HG02798 (cell line): ENCODE measurements at regions not wholly inside any gene's neighbourhood (a gene's known extent, or its start where the extent isn't known, plus 50 kb on each side); places are given as distances from the start of the nearest gene placed in this dataset.

ENCODE experiments used
- ATAC-seq: cut with Tn5 transposase; IDR thresholded peaks from one replicate; pipeline ENCODE4 v1.9.1; 2021; ENCODE audit warnings: mild to moderate bottlenecking; ENCODE audit not compliant: unreplicated experiment, poor library complexity

- ATAC-seq, result no peak
Measured at GRCh38 chr18:45403341-45404049, 211.8 kb upstream of the SLC14A2 start.

GRCh38 chr18:45408218-45408617 is 207.1 kb upstream of the SLC14A2 start:
- no peak for ATAC-seq

- ATAC-seq, result no peak
Measured at GRCh38 chr18:45409971-45410370, 205.3 kb upstream of the SLC14A2 start.

GRCh38 chr18:45412577-45412976 is 202.7 kb upstream of the SLC14A2 start:
- no peak for ATAC-seq

- ATAC-seq, result no peak
Measured at GRCh38 chr18:45413180-45413836, 202.0 kb upstream of the SLC14A2 start.

- no peak for ATAC-seq
Measured at GRCh38 chr18:45415614-45416013, 199.7 kb upstream of the SLC14A2 start.

GRCh38 chr18:45416168-45416567 is 199.1 kb upstream of the SLC14A2 start:
- no peak for ATAC-seq

GRCh38 chr18:45417392-45417791 is 197.9 kb upstream of the SLC14A2 start:
- no peak for ATAC-seq

- no peak for ATAC-seq
Measured at GRCh38 chr18:45423659-45424058, 191.6 kb upstream of the SLC14A2 start.

- ATAC-seq, result no peak
Measured at GRCh38 chr18:45430041-45430440, 185.2 kb upstream of the SLC14A2 start.

GRCh38 chr18:45435810-45436209 is 179.5 kb upstream of the SLC14A2 start:
- ATAC-seq, result no peak

GRCh38 chr18:45437366-45437765 is 177.9 kb upstream of the SLC14A2 start:
- no peak for ATAC-seq

- no peak for ATAC-seq
Measured at GRCh38 chr18:45439851-45440645, 175.2 kb upstream of the SLC14A2 start.

GRCh38 chr18:45441110-45441847 is 174.0 kb upstream of the SLC14A2 start:
- no peak for ATAC-seq

- ATAC-seq, result no peak
Measured at GRCh38 chr18:45444040-45444439, 171.2 kb upstream of the SLC14A2 start.

- no peak for ATAC-seq
Measured at GRCh38 chr18:45447355-45448265, 167.7 kb upstream of the SLC14A2 start.

- no peak for ATAC-seq
Measured at GRCh38 chr18:45448871-45449270, 166.4 kb upstream of the SLC14A2 start.

- ATAC-seq, result no peak
Measured at GRCh38 chr18:45449418-45450227, 165.7 kb upstream of the SLC14A2 start.
